ENCODE measurements at regions not wholly inside any gene's neighbourhood (a gene's known extent, or its start where the extent isn't known, plus 50 kb on each side); places are given as distances from the start of the nearest gene placed in this dataset.

DNA sequence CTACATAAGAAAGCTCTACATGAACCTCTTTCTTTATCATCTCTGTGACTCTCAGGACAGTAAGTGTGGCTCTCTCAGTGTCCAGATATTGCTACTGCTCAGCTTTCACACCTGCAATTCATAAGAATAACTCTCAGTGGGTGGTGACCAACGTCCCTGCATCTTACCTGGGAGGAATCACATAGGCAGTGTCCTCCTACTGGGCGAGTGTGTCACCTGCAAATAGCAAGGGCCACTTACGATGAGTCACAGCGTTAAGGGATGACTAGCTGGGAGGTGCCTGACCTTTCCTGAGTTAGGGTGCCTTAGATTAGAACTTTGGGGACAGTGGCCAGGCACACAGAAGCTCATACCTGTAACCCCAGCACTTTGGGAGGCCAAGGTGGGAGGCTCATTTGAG lies 90.8 kb upstream of the C3orf80 start:
- H3K4me3 ChIP-seq (ENCODE audit: low read length in 2 of 2) = no peak overlapping the region
- DNase-seq (ENCODE audit: low spot score) = no peak
- no peak overlapping the region for H3K4ac ChIP-seq (ENCODE audit: low read length)
- no peaks in the 10 kb centered on the region for H3K27me3 ChIP-seq (ENCODE audit: control insufficient read depth in 3 of 3, insufficient read depth in 3 of 3, low read depth in 1 of 3, low read length in 3 of 3)
- no peak overlapping the region for H3K27ac ChIP-seq (replicated peaks; ENCODE audit: low read length)
- H3K36me3 ChIP-seq (replicated peaks in 1 of 2; ENCODE audit: control insufficient read depth in 2 of 2, insufficient read depth in 2 of 2, low read length in 2 of 2) = no peaks in the 10 kb centered on the region
- H3K79me1 ChIP-seq (ENCODE audit: low read depth, low read length) = no peaks in the 10 kb centered on the region
- H2AK5ac ChIP-seq (ENCODE audit: low read depth, low read length) = no peak overlapping the region
- H3K14ac ChIP-seq (ENCODE audit: low read length) = no peak overlapping the region
- no peak overlapping the region for H2BK120ac ChIP-seq (ENCODE audit: low read depth, low read length)
- H2BK5ac ChIP-seq (ENCODE audit: low read length) = no peak overlapping the region
- no CpG with 5 or more reads among the region's 4 CpGs for WGBS, 2 donors (ENCODE audit: extremely low coverage in 2 of 2, insufficient read length in 2 of 2, insufficient replicate concordance in 1 of 2)
- no peak overlapping the region for H4K8ac ChIP-seq (ENCODE audit: low read depth, low read length)
- H4K91ac ChIP-seq (ENCODE audit: low read depth, low read length, poor library complexity) = no peak overlapping the region
- no peak overlapping the region for H2BK15ac ChIP-seq (ENCODE audit: low read length)
- no peak overlapping the region for H3K9ac ChIP-seq (ENCODE audit: low read depth, low read length, poor library complexity)
- H2BK12ac ChIP-seq (ENCODE audit: low read length) = no peak overlapping the region
- H3K9me3 ChIP-seq (replicated peaks in 1 of 2; ENCODE audit: control insufficient read depth in 2 of 2, insufficient read depth in 1 of 2, low read depth in 1 of 2, low read length in 2 of 2) = no peaks in the 10 kb centered on the region
- H3K18ac ChIP-seq (ENCODE audit: low read length) = no peak overlapping the region
- H3K4me2 ChIP-seq (ENCODE audit: insufficient read depth, low read length, poor library complexity, severe bottlenecking) = no peak overlapping the region
- no peak overlapping the region for H2AFZ ChIP-seq (ENCODE audit: low read length)
- no peak overlapping the region for H3K23ac ChIP-seq (ENCODE audit: low read depth, low read length, poor library complexity)
- H3K4me1 ChIP-seq (ENCODE audit: control insufficient read depth in 2 of 2, insufficient read depth in 1 of 2, low read depth in 1 of 2, low read length in 2 of 2) = no peaks in the 10 kb centered on the region

DNA sequence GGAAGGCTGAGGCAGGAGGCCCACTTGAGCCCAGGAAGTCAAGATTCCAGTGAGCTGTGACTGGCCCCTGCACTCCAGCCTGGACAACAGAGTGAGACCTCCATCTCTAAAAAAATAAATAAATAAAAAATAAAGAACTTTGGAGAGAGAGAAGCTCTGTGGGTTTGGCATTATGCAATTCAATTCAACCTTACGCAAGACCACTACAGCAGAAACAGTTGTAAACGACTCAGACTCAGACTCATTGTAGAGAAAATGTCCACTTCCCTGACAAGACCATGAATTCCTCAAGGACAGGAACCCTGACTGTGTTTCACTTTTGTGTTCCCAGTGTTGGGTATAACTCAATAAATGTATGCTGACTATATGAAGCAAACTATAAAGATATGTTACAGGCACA lies 90.3 kb upstream of the C3orf80 start:
- Histone ChIP-seq H4K8ac (ENCODE audit: low read depth, low read length) (no peak overlapping the region), H3K27me3 (ENCODE audit: control insufficient read depth in 3 of 3, insufficient read depth in 3 of 3, low read depth in 1 of 3, low read length in 3 of 3) (no peaks in the 10 kb centered on the region), H3K27ac (replicated peaks; ENCODE audit: low read length) (no peak overlapping the region), H2BK5ac (ENCODE audit: low read length) (no peak overlapping the region), H3K4me1 (ENCODE audit: control insufficient read depth in 2 of 2, insufficient read depth in 1 of 2, low read depth in 1 of 2, low read length in 2 of 2) (no peaks in the 10 kb centered on the region), H3K18ac (ENCODE audit: low read length) (no peak overlapping the region), H2BK12ac (ENCODE audit: low read length) (no peak overlapping the region), H3K9me3 (replicated peaks in 1 of 2; ENCODE audit: control insufficient read depth in 2 of 2, insufficient read depth in 1 of 2, low read depth in 1 of 2, low read length in 2 of 2) (no peaks in the 10 kb centered on the region), H3K36me3 (replicated peaks in 1 of 2; ENCODE audit: control insufficient read depth in 2 of 2, insufficient read depth in 2 of 2, low read length in 2 of 2) (no peaks in the 10 kb centered on the region), H3K9ac (ENCODE audit: low read depth, low read length, poor library complexity) (no peak overlapping the region), H3K4ac (ENCODE audit: low read length) (no peak overlapping the region), H2BK120ac (ENCODE audit: low read depth, low read length) (no peak overlapping the region), H2AFZ (ENCODE audit: low read length) (no peak overlapping the region), H3K14ac (ENCODE audit: low read length) (no peak overlapping the region), H2BK15ac (ENCODE audit: low read length) (no peak overlapping the region), H3K23ac (ENCODE audit: low read depth, low read length, poor library complexity) (no peak overlapping the region), H3K79me1 (ENCODE audit: low read depth, low read length) (no peaks in the 10 kb centered on the region), H4K91ac (ENCODE audit: low read depth, low read length, poor library complexity) (no peak overlapping the region), H2AK5ac (ENCODE audit: low read depth, low read length) (no peak overlapping the region), H3K4me3 (ENCODE audit: low read length in 2 of 2) (no peak overlapping the region), H3K4me2 (ENCODE audit: insufficient read depth, low read length, poor library complexity, severe bottlenecking) (no peak overlapping the region)
- WGBS, 2 donors (ENCODE audit: extremely low coverage in 2 of 2, insufficient read length in 2 of 2, insufficient replicate concordance in 1 of 2) = no CpG with 5 or more reads among the region's 2 CpGs
- no peak for DNase-seq (ENCODE audit: low spot score)

DNA sequence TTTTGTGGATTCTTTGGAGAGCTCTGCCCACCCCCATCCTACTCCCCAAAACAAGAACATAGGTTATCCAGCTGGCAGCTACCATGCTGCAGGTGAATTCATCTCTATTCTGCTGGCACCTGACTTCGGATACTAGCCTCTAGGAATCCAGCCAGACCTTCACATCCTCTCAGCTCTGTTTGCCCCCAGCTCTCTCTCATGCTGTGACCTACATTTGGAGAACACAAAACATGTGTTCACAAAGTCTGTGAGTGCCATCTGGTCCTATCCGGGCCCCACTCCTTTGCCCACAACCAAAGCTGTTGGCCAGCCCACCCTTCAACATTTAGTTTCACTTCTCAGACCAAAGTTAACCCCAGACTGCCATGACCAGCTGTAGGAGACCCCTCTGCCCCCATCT lies 89.4 kb upstream of the C3orf80 start:
- Histone ChIP-seq H4K91ac (ENCODE audit: low read depth, low read length, poor library complexity) (no peak overlapping the region), H3K14ac (ENCODE audit: low read length) (no peak overlapping the region), H2AFZ (ENCODE audit: low read length) (no peak overlapping the region), H3K4me2 (ENCODE audit: insufficient read depth, low read length, poor library complexity, severe bottlenecking) (no peak overlapping the region), H4K8ac (ENCODE audit: low read depth, low read length) (no peak overlapping the region), H2BK12ac (ENCODE audit: low read length) (no peak overlapping the region), H3K27me3 (ENCODE audit: control insufficient read depth in 3 of 3, insufficient read depth in 3 of 3, low read depth in 1 of 3, low read length in 3 of 3) (no peaks in the 10 kb centered on the region), H2BK5ac (ENCODE audit: low read length) (no peak overlapping the region), H3K36me3 (replicated peaks in 1 of 2; ENCODE audit: control insufficient read depth in 2 of 2, insufficient read depth in 2 of 2, low read length in 2 of 2) (no peaks in the 10 kb centered on the region), H3K27ac (replicated peaks; ENCODE audit: low read length) (no peak overlapping the region), H2AK5ac (ENCODE audit: low read depth, low read length) (no peak overlapping the region), H2BK120ac (ENCODE audit: low read depth, low read length) (no peak overlapping the region), H3K18ac (ENCODE audit: low read length) (no peak overlapping the region), H3K79me1 (ENCODE audit: low read depth, low read length) (no peaks in the 10 kb centered on the region), H3K4me3 (ENCODE audit: low read length in 2 of 2) (no peak overlapping the region), H3K4me1 (ENCODE audit: control insufficient read depth in 2 of 2, insufficient read depth in 1 of 2, low read depth in 1 of 2, low read length in 2 of 2) (no peaks in the 10 kb centered on the region), H3K9ac (ENCODE audit: low read depth, low read length, poor library complexity) (no peak overlapping the region), H3K23ac (ENCODE audit: low read depth, low read length, poor library complexity) (no peak overlapping the region), H2BK15ac (ENCODE audit: low read length) (no peak overlapping the region), H3K4ac (ENCODE audit: low read length) (no peak overlapping the region), H3K9me3 (replicated peaks in 1 of 2; ENCODE audit: control insufficient read depth in 2 of 2, insufficient read depth in 1 of 2, low read depth in 1 of 2, low read length in 2 of 2) (no peaks in the 10 kb centered on the region)
- DNase-seq (ENCODE audit: low spot score) = no peak
- WGBS, 2 donors (ENCODE audit: extremely low coverage in 2 of 2, insufficient read length in 2 of 2, insufficient replicate concordance in 1 of 2) = no CpG with 5 or more reads among the region's 2 CpGs

DNA sequence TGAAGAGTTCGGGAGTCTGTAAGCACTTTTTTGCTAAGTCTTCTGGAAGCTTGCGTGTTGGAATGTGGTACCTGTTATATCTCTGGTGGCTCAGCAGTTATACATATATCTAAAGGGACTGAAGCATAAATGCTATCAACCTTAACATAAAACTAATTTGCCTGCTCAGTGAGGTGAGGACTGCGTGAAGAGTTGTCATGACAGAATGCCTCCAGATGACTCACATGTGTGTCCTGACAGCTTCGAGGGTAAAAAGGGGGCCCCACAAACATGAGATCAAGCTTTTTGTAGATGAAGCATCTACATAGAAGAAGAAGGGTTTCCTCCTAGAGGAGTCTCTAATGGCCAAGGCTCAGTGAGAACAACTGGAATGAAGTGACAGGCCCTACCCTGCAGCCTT lies 88.8 kb upstream of the C3orf80 start:
- WGBS, 2 donors (ENCODE audit: extremely low coverage in 2 of 2, insufficient read length in 2 of 2, insufficient replicate concordance in 1 of 2) = no CpG with 5 or more reads among the region's 4 CpGs
- no peak overlapping the region for H4K91ac ChIP-seq (ENCODE audit: low read depth, low read length, poor library complexity)

More for the DNA sequence above, 88.8 kb upstream of the C3orf80 start:
- Histone ChIP-seq H3K23ac (ENCODE audit: low read depth, low read length, poor library complexity) (no peak overlapping the region), H3K14ac (ENCODE audit: low read length) (no peak overlapping the region), H3K9me3 (replicated peaks in 1 of 2; ENCODE audit: control insufficient read depth in 2 of 2, insufficient read depth in 1 of 2, low read depth in 1 of 2, low read length in 2 of 2) (no peaks in the 10 kb centered on the region), H3K27ac (replicated peaks; ENCODE audit: low read length) (no peak overlapping the region), H3K36me3 (replicated peaks in 1 of 2; ENCODE audit: control insufficient read depth in 2 of 2, insufficient read depth in 2 of 2, low read length in 2 of 2) (no peaks in the 10 kb centered on the region), H2BK5ac (ENCODE audit: low read length) (no peak overlapping the region), H2BK12ac (ENCODE audit: low read length) (no peak overlapping the region), H3K4ac (ENCODE audit: low read length) (no peak overlapping the region), H3K9ac (ENCODE audit: low read depth, low read length, poor library complexity) (no peak overlapping the region), H3K79me1 (ENCODE audit: low read depth, low read length) (no peaks in the 10 kb centered on the region), H3K4me3 (ENCODE audit: low read length in 2 of 2) (no peak overlapping the region), H2BK120ac (ENCODE audit: low read depth, low read length) (no peak overlapping the region), H4K8ac (ENCODE audit: low read depth, low read length) (no peak overlapping the region), H3K4me2 (ENCODE audit: insufficient read depth, low read length, poor library complexity, severe bottlenecking) (no peak overlapping the region), H3K4me1 (ENCODE audit: control insufficient read depth in 2 of 2, insufficient read depth in 1 of 2, low read depth in 1 of 2, low read length in 2 of 2) (no peaks in the 10 kb centered on the region), H2AK5ac (ENCODE audit: low read depth, low read length) (no peak overlapping the region), H2BK15ac (ENCODE audit: low read length) (no peak overlapping the region), H3K18ac (ENCODE audit: low read length) (no peak overlapping the region), H2AFZ (ENCODE audit: low read length) (no peak overlapping the region), H3K27me3 (ENCODE audit: control insufficient read depth in 3 of 3, insufficient read depth in 3 of 3, low read depth in 1 of 3, low read length in 3 of 3) (no peaks in the 10 kb centered on the region)
- DNase-seq (ENCODE audit: low spot score) = no peak

Measured in neuronal stem cell (in vitro differentiated cells).